ENCODE measurements at regions not wholly inside any gene's neighbourhood (a gene's known extent, or its start where the extent isn't known, plus 50 kb on each side); places are given as distances from the start of the nearest gene placed in this dataset.
"Not testable (repeated sequence)": the region's sequence is repeated elsewhere in the genome, so short reads cannot be mapped to it uniquely, and the experiment has no call there.

- not testable (repeated sequence) for H3K79me2 ChIP-seq (ENCODE audit: insufficient read depth, low read length); H3F3A ChIP-seq (ENCODE audit: insufficient read depth, low read length); H3K9me3 ChIP-seq (ENCODE audit: low read length); H3K36me3 ChIP-seq (ENCODE audit: insufficient read depth, low read length); H3K27ac ChIP-seq (ENCODE audit: low read depth, low read length, poor library complexity, severe bottlenecking); H3K4me2 ChIP-seq (ENCODE audit: low read length); H3K9ac ChIP-seq (ENCODE audit: low read length); H2AFZ ChIP-seq (ENCODE audit: low read length); H4K20me1 ChIP-seq (ENCODE audit: insufficient read depth, low read length); H3K9me2 ChIP-seq (ENCODE audit: low read depth, low read length); H3K27me3 ChIP-seq (ENCODE audit: insufficient read depth, low read length); H3K4me1 ChIP-seq (ENCODE audit: insufficient read depth, low read length, severe bottlenecking); H3K4me3 ChIP-seq (ENCODE audit: low read depth, low read length, poor library complexity, severe bottlenecking)
These were observed 231.1 kb downstream of the LIPI start for GRCh38 chr21:13979608-13980007.

DNA sequence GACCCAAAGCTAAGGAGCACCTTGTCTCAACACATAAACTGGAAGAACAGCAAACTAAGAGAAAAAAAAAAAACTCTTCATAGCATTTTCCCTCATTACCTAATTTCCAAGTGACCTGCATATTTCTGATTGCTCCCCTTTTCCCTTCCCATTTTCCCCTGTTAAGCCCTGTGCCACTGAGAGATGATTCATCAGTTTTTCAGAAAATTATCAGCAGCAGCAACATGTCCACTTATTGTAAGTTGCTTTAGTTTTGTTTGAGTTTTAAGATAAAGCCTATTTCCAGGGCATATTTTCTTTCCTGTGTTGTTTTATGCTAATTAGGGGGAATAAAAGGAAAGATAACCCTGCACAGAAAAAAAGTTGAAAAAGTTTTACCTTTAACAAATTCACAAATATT, 236.2 kb downstream of the LIPI start:
- not testable (repeated sequence) for H3K9me2 ChIP-seq (ENCODE audit: low read depth, low read length); H3K9me3 ChIP-seq (ENCODE audit: low read length); H3K36me3 ChIP-seq (ENCODE audit: insufficient read depth, low read length); H3K9ac ChIP-seq (ENCODE audit: low read length); H4K20me1 ChIP-seq (ENCODE audit: insufficient read depth, low read length); H3K79me2 ChIP-seq (ENCODE audit: insufficient read depth, low read length); H3K27me3 ChIP-seq (ENCODE audit: insufficient read depth, low read length); H3K4me3 ChIP-seq (ENCODE audit: low read depth, low read length, poor library complexity, severe bottlenecking); H3F3A ChIP-seq (ENCODE audit: insufficient read depth, low read length); H2AFZ ChIP-seq (ENCODE audit: low read length); H3K27ac ChIP-seq (ENCODE audit: low read depth, low read length, poor library complexity, severe bottlenecking); H3K4me1 ChIP-seq (ENCODE audit: insufficient read depth, low read length, severe bottlenecking); H3K4me2 ChIP-seq (ENCODE audit: low read length)

DNA sequence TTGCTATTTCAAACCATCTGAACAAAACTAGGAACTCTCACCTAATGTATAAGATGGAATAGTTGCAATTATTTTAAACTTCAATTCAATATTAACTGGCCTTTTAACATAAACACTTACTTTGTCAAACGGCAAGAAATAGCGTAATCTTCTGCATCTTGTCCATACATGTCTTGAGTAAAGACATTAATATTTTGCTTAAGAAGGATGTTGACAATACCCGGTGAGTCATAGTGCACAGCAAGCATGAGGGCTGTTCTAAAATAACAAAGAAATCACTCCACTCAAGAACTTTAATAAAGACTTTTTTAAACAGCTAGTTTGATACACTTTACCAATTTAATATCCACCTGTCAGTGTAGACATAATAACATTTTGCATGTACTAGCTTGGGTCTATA, 240.9 kb downstream of the LIPI start:
- not testable (repeated sequence) for H3K79me2 ChIP-seq (ENCODE audit: insufficient read depth, low read length); H3K27me3 ChIP-seq (ENCODE audit: insufficient read depth, low read length); H3K9me3 ChIP-seq (ENCODE audit: low read length); H3K9me2 ChIP-seq (ENCODE audit: low read depth, low read length); H3K4me1 ChIP-seq (ENCODE audit: insufficient read depth, low read length, severe bottlenecking); H4K20me1 ChIP-seq (ENCODE audit: insufficient read depth, low read length); H3K9ac ChIP-seq (ENCODE audit: low read length); H3K4me2 ChIP-seq (ENCODE audit: low read length); H3F3A ChIP-seq (ENCODE audit: insufficient read depth, low read length); H3K36me3 ChIP-seq (ENCODE audit: insufficient read depth, low read length); H3K27ac ChIP-seq (ENCODE audit: low read depth, low read length, poor library complexity, severe bottlenecking); H3K4me3 ChIP-seq (ENCODE audit: low read depth, low read length, poor library complexity, severe bottlenecking); H2AFZ ChIP-seq (ENCODE audit: low read length)

DNA sequence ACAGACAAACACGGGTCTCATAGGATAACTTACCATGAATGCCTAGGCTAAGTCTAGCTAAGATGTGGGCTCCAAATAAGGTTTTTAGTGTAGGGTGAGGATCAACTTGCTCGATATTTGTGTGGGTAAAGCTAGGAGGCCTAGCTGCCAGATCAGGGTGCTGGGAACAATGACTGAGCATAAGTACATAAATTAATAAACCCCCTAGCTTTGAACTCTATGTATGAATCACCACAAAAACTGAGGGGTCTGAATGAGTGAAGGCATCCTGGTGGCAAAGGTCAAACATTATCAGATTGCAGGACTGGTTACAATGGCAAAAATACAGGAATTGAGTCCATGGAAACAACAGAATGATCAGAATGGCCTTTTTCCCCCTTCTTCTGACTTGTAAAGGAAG, 241.8 kb downstream of the LIPI start:
- not testable (repeated sequence) for H3K4me2 ChIP-seq (ENCODE audit: low read length); H3K4me3 ChIP-seq (ENCODE audit: low read depth, low read length, poor library complexity, severe bottlenecking); H3K9me3 ChIP-seq (ENCODE audit: low read length); H3K4me1 ChIP-seq (ENCODE audit: insufficient read depth, low read length, severe bottlenecking); H3K27ac ChIP-seq (ENCODE audit: low read depth, low read length, poor library complexity, severe bottlenecking); H3K9ac ChIP-seq (ENCODE audit: low read length); H2AFZ ChIP-seq (ENCODE audit: low read length); H3K9me2 ChIP-seq (ENCODE audit: low read depth, low read length); H3F3A ChIP-seq (ENCODE audit: insufficient read depth, low read length); H3K36me3 ChIP-seq (ENCODE audit: insufficient read depth, low read length); H3K79me2 ChIP-seq (ENCODE audit: insufficient read depth, low read length); H3K27me3 ChIP-seq (ENCODE audit: insufficient read depth, low read length); H4K20me1 ChIP-seq (ENCODE audit: insufficient read depth, low read length)

DNA sequence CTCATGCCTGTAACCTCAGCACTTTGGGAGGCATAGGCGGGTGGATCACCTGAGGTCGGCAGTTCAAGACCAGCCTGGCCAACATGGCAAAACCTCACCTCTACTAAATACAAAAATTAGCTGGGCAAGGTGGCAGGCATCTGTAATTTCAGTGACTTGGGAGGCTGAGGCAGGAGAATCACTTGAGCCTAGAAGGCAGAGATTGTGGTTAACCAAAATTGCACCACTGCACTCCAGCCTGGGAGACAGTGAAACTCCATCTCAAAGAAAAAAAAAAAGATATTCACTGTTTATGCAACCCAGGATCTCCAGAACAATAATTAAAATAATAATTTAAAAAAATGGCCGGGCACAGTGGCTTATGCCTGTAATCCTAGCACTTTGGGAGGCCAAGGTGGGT, 247.5 kb downstream of the LIPI start:
- not testable (repeated sequence) for H3K36me3 ChIP-seq (ENCODE audit: insufficient read depth, low read length); H3K4me2 ChIP-seq (ENCODE audit: low read length); H3K79me2 ChIP-seq (ENCODE audit: insufficient read depth, low read length); H3K27me3 ChIP-seq (ENCODE audit: insufficient read depth, low read length); H3K9me3 ChIP-seq (ENCODE audit: low read length); H3K4me3 ChIP-seq (ENCODE audit: low read depth, low read length, poor library complexity, severe bottlenecking); H3K4me1 ChIP-seq (ENCODE audit: insufficient read depth, low read length, severe bottlenecking); H3F3A ChIP-seq (ENCODE audit: insufficient read depth, low read length); H2AFZ ChIP-seq (ENCODE audit: low read length); H3K27ac ChIP-seq (ENCODE audit: low read depth, low read length, poor library complexity, severe bottlenecking); H3K9me2 ChIP-seq (ENCODE audit: low read depth, low read length); H3K9ac ChIP-seq (ENCODE audit: low read length); H4K20me1 ChIP-seq (ENCODE audit: insufficient read depth, low read length)

DNA sequence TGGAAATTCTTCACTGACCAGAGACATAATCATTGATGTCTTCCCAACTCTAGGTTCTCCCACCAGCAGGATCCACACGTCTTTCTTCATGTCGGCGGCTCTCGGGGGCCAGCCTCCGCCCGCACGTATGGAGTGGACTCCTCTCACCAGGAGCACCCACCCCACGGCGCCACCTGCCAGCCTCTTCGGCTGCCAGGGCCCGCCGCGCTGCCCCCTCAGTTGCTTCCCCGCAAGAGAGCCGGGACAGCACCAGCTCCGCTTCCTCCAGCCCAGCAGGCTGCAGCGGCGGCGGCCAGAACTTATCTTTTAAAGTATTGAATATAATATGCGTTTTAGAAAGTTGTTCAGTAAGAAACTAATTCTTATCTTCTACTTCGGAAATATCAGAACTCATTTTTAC, 273.5 kb downstream of the LIPI start:
- Histone ChIP-seq H3F3A (ENCODE audit: insufficient read depth, low read length) (no peaks in the 10 kb centered on the region), H2AFZ (ENCODE audit: low read length) (no peak overlapping the region), H4K20me1 (ENCODE audit: insufficient read depth, low read length) (no peaks in the 10 kb centered on the region), H3K9me3 (ENCODE audit: low read length) (no peaks in the 10 kb centered on the region), H3K4me2 (ENCODE audit: low read length) (no peak overlapping the region), H3K4me1 (ENCODE audit: insufficient read depth, low read length, severe bottlenecking) (no peaks in the 10 kb centered on the region), H3K27me3 (ENCODE audit: insufficient read depth, low read length) (no peaks in the 10 kb centered on the region), H3K9ac (ENCODE audit: low read length) (no peak overlapping the region), H3K9me2 (ENCODE audit: low read depth, low read length) (no peaks in the 10 kb centered on the region), H3K36me3 (ENCODE audit: insufficient read depth, low read length) (peaks cover 5% of the 10 kb centered on the region; the same call in 1 of the 2 replicates), H3K79me2 (ENCODE audit: insufficient read depth, low read length) (no peaks in the 10 kb centered on the region), H3K27ac (ENCODE audit: low read depth, low read length, poor library complexity, severe bottlenecking) (no peak overlapping the region), H3K4me3 (ENCODE audit: low read depth, low read length, poor library complexity, severe bottlenecking) (no peak overlapping the region)
- TF ChIP-seq CTCF (IDR thresholded peaks at IDR 0.05; ENCODE audit: low read length) (no peak), EZH2 (IDR thresholded peaks at IDR 0.05; ENCODE audit: borderline replicate concordance, low read length) (no peak)

- H3K9ac ChIP-seq (ENCODE audit: low read length); H3K4me3 ChIP-seq (ENCODE audit: low read depth, low read length, poor library complexity, severe bottlenecking); H3F3A ChIP-seq (ENCODE audit: insufficient read depth, low read length); H3K79me2 ChIP-seq (ENCODE audit: insufficient read depth, low read length); H3K9me2 ChIP-seq (ENCODE audit: low read depth, low read length); H3K4me2 ChIP-seq (ENCODE audit: low read length); H4K20me1 ChIP-seq (ENCODE audit: insufficient read depth, low read length); H3K27ac ChIP-seq (ENCODE audit: low read depth, low read length, poor library complexity, severe bottlenecking); H3K9me3 ChIP-seq (ENCODE audit: low read length); H3K27me3 ChIP-seq (ENCODE audit: insufficient read depth, low read length); H3K36me3 ChIP-seq (ENCODE audit: insufficient read depth, low read length); H2AFZ ChIP-seq (ENCODE audit: low read length); H3K4me1 ChIP-seq (ENCODE audit: insufficient read depth, low read length, severe bottlenecking): not testable (repeated sequence)
These were observed 274.5 kb downstream of the LIPI start for GRCh38 chr21:13936033-13936937.

All from OCI-LY1 (cell line).